Stomach smooth muscle (tissue), 2 donors: ENCODE measurements at regions not wholly inside any gene's neighbourhood (a gene's known extent, or its start where the extent isn't known, plus 50 kb on each side); places are given as distances from the start of the nearest gene placed in this dataset.
"Not testable (repeated sequence)": the region's sequence is repeated elsewhere in the genome, so short reads cannot be mapped to it uniquely, and the experiment has no call there.

Source experiments
- H3K27ac ChIP-seq: one replicate; pipeline ENCODE4 v1.7.0; 2013; ENCODE audit warnings: mild to moderate bottlenecking, low read length, inconsistent platforms
- H3K27me3 ChIP-seq, 2 donors: one replicate each; pipeline ENCODE4 v1.7.0; 2013; ENCODE audit warnings: low read length in 2 of 2; ENCODE audit not compliant: insufficient read depth in 2 of 2, control insufficient read depth in 1 of 2
- H3K36me3 ChIP-seq, 2 donors: one replicate each; pipeline ENCODE4 v1.7.0; 2013; ENCODE audit warnings: low read length in 2 of 2; ENCODE audit not compliant: control insufficient read depth in 2 of 2, insufficient read depth in 2 of 2
- H3K4me1 ChIP-seq: one replicate; pipeline ENCODE4 v1.7.0; 2013; ENCODE audit warnings: low read length; ENCODE audit not compliant: control insufficient read depth, insufficient read depth
- H3K4me3 ChIP-seq, 2 donors: one replicate each; pipeline ENCODE4 v1.7.0; 2013; ENCODE audit warnings: low read length in 2 of 2
- H3K9ac ChIP-seq, 2 donors: one replicate each; pipeline ENCODE4 v1.7.0; 2013; ENCODE audit warnings: low read length in 2 of 2, mild to moderate bottlenecking in 1 of 2
- H3K9me3 ChIP-seq, 2 donors: one replicate each; pipeline ENCODE4 v1.7.0; 2013; ENCODE audit warnings: low read length in 2 of 2; ENCODE audit not compliant: control insufficient read depth in 2 of 2
- donor health status: healthy.
- donor health status: Pancreatic carcinoma.

DNA sequence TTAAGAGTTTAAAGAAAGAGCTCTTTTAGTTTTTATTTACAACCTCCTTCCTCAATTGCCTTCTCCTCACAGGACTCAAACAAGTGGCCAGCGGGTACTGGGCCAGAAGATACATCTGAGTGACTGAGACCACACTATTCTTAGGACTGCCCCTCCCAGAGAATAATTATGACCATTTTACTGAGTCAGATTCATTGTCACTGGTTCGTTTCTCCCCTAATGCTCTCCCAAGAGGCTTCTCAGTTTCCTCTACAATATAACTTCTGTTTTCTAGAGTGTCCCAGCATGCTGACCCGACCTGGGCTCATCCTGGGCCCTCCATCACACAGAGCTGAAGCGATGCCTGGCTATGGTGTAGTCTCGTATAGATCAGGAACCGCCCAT is 279.9 kb downstream of the CD83 start:
- peaks cover 0 to 3% of the 10 kb centered on the region in 2 donors for H3K27me3 ChIP-seq
- H3K36me3 ChIP-seq = no peaks in the 10 kb centered on the region
- no peak overlapping the region for H3K9ac ChIP-seq
- H3K4me3 ChIP-seq = no peak overlapping the region
- no peaks in the 10 kb centered on the region for H3K4me1 ChIP-seq
- no peak overlapping the region for H3K27ac ChIP-seq
- H3K9me3 ChIP-seq = no peaks in the 10 kb centered on the region

DNA sequence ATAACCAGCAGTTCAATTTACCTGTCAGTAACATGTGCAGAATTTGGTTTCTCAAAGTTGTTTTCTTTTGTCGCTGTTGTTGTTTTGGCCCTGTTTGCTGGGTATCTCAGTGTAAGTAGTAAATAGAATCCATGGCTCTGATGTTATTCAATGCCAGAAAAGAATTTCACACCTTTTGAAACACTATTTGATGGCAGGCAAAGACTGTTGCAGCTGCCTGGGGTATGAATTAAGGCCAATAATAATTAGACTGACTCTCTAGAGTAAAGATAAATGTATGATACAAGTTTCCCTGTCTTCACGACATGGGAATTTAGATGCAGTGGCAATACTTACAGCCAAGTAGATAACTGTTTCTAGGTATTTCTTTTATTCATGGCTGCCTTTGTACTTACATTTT is 281.4 kb downstream of the CD83 start:
- Histone ChIP-seq H3K4me1 (no peaks in the 10 kb centered on the region), H3K4me3 (no peak overlapping the region), H3K27me3 (peaks cover 0 to 3% of the 10 kb centered on the region in 2 donors), H3K36me3 (no peaks in the 10 kb centered on the region), H3K9ac (no peak overlapping the region), H3K27ac (no peak overlapping the region), H3K9me3 (no peaks in the 10 kb centered on the region)

DNA sequence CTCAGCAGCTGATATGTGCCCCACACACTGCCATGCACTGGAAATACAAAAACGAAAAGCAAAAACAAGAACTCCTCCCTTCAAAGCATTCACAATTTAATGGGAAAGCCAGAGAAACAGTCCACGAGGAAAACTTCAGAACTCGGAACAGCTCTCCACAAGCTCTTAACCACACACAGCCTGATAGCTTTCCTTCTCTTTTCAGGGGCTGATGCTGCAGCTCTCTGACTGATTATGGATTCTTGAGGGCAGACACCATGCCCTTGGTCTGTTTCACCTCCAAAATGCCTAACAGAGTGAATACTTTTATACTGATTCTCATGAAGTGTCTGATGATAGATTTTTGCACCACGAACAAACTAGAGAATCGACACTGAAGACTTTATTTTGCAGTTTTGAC is 282.1 kb downstream of the CD83 start:
- no peaks in the 10 kb centered on the region for H3K9me3 ChIP-seq
- H3K27ac ChIP-seq = no peak overlapping the region
- H3K36me3 ChIP-seq = no peaks in the 10 kb centered on the region
- H3K27me3 ChIP-seq = peaks cover 0 to 3% of the 10 kb centered on the region in 2 donors
- no peak overlapping the region for H3K9ac ChIP-seq
- no peak overlapping the region for H3K4me3 ChIP-seq
- H3K4me1 ChIP-seq = no peaks in the 10 kb centered on the region

DNA sequence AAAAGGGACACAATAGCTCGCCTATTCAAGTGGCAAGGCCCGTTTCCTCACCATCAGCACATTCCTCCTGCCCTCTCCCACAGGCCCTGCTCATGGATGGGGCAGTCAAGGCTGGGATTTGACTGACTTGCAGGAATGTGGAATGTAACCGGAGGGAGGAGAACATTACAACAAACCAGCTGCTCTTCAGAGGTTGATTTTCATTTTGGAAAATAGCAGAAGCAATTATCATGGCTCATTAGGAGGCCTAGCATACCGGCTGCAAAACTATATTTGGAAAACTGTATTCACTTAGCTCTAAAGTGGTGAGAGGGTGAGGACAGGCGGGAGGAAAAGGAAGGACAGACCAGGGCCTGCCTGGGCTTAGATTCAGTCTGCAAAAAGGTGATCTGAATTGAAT is 283.7 kb downstream of the CD83 start:
- no peaks in the 10 kb centered on the region for H3K36me3 ChIP-seq
- H3K4me1 ChIP-seq = no peaks in the 10 kb centered on the region
- no peak overlapping the region for H3K4me3 ChIP-seq
- no peak overlapping the region for H3K9ac ChIP-seq
- no peak overlapping the region for H3K27ac ChIP-seq
- no peaks in the 10 kb centered on the region for H3K9me3 ChIP-seq
- H3K27me3 ChIP-seq = peaks cover 0 to 3% of the 10 kb centered on the region in 2 donors

DNA sequence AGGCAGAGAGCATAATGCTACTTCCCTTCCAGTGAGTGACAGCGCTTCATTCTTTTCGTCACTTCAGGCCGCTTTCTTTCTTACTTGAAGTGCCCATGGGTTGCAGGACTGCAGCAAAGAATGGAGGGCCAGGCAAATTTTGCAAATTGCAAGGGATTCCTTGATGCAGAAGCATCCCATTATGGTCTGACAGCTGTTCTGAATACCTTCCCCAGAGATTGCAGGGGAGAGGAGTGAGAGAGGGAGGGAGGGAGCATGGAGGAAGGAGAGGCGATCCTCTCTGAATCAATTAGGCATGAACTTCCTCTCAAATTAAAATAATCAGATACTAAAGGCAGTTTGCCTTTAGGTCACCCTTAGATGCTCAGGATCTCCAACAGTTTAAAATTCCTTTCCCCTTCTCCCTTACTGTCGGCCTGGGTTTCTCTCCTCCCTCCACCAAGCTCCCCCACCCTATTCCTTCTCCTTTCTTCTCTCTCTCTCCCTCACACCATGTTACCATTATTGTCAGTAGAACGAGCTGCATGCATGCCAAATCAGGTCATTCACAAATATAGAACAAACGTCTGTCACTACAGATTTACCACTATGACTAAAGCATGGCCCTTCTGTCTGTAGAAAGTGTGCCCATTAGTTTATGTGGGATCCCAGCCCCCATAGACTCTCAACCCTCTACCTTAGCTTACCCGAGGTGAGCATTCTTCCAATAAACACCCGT is 289.2 kb downstream of the CD83 start:
- H3K9ac ChIP-seq = no peak overlapping the region
- H3K9me3 ChIP-seq = no peaks in the 10 kb centered on the region
- H3K4me3 ChIP-seq = no peak overlapping the region
- no peaks in the 10 kb centered on the region for H3K27me3 ChIP-seq
- H3K27ac ChIP-seq = no peak overlapping the region
- H3K36me3 ChIP-seq = no peaks in the 10 kb centered on the region
- H3K4me1 ChIP-seq = no peaks in the 10 kb centered on the region

DNA sequence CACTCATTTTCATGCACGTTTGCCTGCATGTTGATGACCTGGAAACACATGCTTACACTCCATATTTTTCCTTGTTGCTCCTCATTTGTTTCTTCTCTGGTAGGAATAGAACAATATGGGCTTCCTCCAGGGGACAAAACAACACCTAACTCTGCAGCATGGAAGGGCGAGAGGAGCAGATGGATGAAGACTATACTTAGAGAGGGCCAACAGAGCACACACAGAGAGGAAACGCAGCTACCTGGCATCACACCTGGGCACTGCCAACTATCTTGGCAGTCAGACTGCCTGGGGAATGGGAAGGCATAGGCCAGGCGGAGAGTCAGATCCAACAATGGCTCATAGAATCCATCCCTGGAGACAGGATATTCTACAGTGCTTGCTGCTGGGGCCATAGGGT is 290.9 kb downstream of the CD83 start:
- Histone ChIP-seq H3K4me1 (no peaks in the 10 kb centered on the region), H3K36me3 (no peaks in the 10 kb centered on the region), H3K27ac (no peak overlapping the region), H3K9me3 (no peaks in the 10 kb centered on the region), H3K27me3 (no peaks in the 10 kb centered on the region), H3K9ac (no peak overlapping the region), H3K4me3 (no peak overlapping the region)

DNA sequence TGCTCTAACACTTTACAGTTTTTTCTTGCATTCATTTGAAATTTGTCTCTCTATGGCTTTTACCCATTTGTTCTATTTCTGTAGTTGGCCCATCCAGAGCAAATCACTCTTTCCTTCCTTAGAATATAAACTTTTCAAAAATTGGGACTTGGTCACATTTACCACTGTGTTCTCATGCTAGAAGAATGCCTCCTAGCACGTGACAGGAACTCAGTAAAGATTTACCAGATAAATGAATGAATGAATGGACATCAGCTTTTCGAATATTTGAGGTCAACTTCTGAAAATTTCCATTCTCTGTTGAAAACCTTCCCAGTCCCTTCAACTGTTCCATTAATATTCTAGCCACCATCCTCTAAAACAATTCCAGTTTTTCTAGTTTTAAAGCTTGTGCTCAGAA is 294.5 kb downstream of the CD83 start:
- H3K27me3 ChIP-seq = no peaks in the 10 kb centered on the region
- no peak overlapping the region for H3K4me3 ChIP-seq
- no peak overlapping the region for H3K9ac ChIP-seq
- H3K9me3 ChIP-seq = no peaks in the 10 kb centered on the region
- H3K27ac ChIP-seq = no peak overlapping the region
- no peaks in the 10 kb centered on the region for H3K36me3 ChIP-seq
- H3K4me1 ChIP-seq = no peaks in the 10 kb centered on the region

DNA sequence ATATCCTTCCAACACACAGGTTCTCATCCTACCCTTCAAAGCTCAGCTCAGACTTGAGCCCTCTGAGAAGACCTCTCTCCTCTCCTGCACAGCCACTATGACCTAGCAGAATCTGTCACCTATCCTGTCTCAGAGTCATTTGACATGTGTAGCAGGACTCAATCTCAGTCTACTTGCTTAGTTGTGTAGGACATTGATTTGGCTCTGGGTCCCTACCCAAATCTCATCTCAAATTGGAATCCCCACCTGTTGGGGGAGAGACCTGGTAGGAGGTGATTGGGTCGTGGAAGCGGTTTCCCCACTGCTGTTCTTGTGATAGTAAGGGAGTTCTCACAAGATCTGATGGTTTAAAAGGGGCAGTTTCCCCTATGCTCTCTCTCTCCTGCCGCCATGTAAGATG is 297.9 kb downstream of the CD83 start:
- H3K9ac ChIP-seq = no peak overlapping the region
- peaks cover 2% of the 10 kb centered on the region for H3K4me1 ChIP-seq
- H3K36me3 ChIP-seq = no peaks in the 10 kb centered on the region
- H3K27ac ChIP-seq = no peak overlapping the region
- no peak overlapping the region for H3K4me3 ChIP-seq
- H3K9me3 ChIP-seq = no peaks in the 10 kb centered on the region
- no peaks in the 10 kb centered on the region for H3K27me3 ChIP-seq

DNA sequence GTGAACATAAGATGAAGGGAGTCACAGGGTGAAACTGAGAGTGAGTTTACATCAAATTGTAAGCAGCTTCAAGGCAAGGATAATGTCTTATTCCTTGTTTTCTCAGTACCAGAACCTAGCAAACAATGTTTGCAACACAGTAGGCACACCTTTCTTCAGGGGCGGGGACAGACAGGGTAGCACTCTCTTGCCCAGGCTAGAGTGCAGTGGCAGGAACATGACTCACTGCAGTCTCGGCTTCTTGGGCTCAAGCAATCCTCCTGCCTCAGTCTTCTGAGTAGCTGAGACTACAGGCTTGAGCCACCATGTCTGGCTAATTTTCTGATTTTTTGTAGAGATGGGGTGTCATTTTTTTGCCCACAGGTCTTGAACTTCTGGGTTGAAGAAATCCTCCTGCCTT is 299.8 kb downstream of the CD83 start:
- peaks cover 2% of the 10 kb centered on the region for H3K4me1 ChIP-seq
- no peak overlapping the region for H3K27ac ChIP-seq
- H3K36me3 ChIP-seq = no peaks in the 10 kb centered on the region
- no peak overlapping the region for H3K4me3 ChIP-seq
- no peaks in the 10 kb centered on the region for H3K9me3 ChIP-seq
- no peaks in the 10 kb centered on the region for H3K27me3 ChIP-seq
- H3K9ac ChIP-seq = no peak overlapping the region

DNA sequence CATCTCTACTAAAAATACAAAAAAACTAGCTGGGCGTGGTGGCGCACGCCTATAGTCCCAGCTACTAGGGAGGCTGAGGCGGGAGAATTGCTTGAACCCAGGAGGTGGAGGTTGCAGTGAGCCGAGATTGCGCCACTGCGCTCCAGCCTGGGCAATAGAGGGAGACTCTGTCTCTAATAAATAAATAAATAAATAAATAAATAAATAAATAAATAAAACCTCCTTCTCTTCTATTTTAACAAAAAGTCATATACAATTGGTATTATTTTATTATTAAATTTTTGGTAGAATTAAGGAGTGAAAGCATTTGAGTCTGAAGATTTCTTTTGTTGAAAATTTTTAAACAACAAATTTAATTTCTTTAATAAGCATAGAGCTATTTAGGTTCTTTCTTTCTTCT is 301.7 kb downstream of the CD83 start:
- H3K4me1 ChIP-seq, H3K9ac ChIP-seq, H3K4me3 ChIP-seq, H3K27me3 ChIP-seq, H3K27ac ChIP-seq, H3K36me3 ChIP-seq, H3K9me3 ChIP-seq: not testable (repeated sequence)

DNA sequence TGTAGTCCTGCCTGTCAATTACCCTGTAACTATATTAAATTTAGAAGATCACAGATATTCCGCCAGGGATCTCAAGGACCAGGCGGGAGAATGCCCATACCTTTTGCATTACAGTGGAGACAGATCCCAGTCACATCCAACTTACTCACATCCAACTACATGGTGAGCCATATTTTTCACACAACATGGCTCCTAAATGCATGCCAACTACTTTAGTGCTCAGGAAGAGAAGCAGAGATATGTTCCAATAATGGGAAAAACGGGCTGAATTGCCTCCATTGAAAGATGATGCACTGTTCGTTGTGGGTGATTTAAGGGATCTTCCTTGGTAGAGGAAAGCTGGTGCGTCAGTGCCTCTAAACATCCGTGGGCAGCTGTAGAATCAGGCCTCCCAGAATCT is 304.5 kb downstream of the CD83 start:
- Histone ChIP-seq H3K9me3 (no peaks in the 10 kb centered on the region), H3K27me3 (no peaks in the 10 kb centered on the region), H3K27ac (no peak overlapping the region), H3K9ac (no peak overlapping the region), H3K36me3 (no peaks in the 10 kb centered on the region), H3K4me3 (no peak overlapping the region), H3K4me1 (peaks cover 2% of the 10 kb centered on the region)
